Coronary artery (tissue), 2 donors: ENCODE measurements at regions not wholly inside any gene's neighbourhood (a gene's known extent, or its start where the extent isn't known, plus 50 kb on each side); places are given as distances from the start of the nearest gene placed in this dataset.

Experiments used
- DNase-seq: peaks from one replicate; pipeline ENCODE4 v3.0.0-alpha.2; 2017; ENCODE audit warnings: low spot score
- H3K27ac ChIP-seq, 2 donors: fragments of 200-600 bp; sonication (generic); one replicate each; pipeline ENCODE4 v1.5.1; 2016 to 2019
- H3K4me3 ChIP-seq: fragments of 200-600 bp; sonication (generic); 2 replicates; pipeline ENCODE4 v1.5.1; 2016; ENCODE audit warnings: mild to moderate bottlenecking, moderate library complexity
- TF ChIP-seq, protein P1 (sequence below): fragments of 200-600 bp; sonication (generic); IDR thresholded peaks from one replicate; pipeline ENCODE4 v1.5.1; 2019; ENCODE audit warnings: antibody characterized with exemption

DNA sequence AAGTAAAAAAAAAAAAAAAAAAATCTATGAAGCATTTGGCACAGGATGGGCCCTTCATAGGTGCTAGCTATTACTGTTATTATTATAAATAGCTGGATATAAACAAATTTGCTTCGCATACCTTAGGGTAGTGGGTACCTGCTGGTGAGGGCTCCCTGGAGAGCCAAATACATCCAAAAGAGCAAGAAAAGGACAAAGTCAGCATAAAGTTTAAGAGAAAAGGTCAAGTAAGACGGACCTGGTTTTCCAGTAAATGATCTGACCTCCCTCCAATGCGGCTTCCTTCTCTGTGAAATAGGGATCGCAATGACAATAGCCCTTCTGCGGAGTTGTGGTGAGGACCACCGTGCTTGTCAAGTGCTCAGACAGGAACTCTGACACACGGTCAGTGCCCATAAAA is 214.5 kb downstream of the SNX10 start:
- DNase-seq = no peak
- Histone ChIP-seq H3K27ac (no peak overlapping the region), H3K4me3 (no peak overlapping the region)
- TF ChIP-seq, protein P1, sequence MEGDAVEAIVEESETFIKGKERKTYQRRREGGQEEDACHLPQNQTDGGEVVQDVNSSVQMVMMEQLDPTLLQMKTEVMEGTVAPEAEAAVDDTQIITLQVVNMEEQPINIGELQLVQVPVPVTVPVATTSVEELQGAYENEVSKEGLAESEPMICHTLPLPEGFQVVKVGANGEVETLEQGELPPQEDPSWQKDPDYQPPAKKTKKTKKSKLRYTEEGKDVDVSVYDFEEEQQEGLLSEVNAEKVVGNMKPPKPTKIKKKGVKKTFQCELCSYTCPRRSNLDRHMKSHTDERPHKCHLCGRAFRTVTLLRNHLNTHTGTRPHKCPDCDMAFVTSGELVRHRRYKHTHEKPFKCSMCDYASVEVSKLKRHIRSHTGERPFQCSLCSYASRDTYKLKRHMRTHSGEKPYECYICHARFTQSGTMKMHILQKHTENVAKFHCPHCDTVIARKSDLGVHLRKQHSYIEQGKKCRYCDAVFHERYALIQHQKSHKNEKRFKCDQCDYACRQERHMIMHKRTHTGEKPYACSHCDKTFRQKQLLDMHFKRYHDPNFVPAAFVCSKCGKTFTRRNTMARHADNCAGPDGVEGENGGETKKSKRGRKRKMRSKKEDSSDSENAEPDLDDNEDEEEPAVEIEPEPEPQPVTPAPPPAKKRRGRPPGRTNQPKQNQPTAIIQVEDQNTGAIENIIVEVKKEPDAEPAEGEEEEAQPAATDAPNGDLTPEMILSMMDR = no peak

DNA sequence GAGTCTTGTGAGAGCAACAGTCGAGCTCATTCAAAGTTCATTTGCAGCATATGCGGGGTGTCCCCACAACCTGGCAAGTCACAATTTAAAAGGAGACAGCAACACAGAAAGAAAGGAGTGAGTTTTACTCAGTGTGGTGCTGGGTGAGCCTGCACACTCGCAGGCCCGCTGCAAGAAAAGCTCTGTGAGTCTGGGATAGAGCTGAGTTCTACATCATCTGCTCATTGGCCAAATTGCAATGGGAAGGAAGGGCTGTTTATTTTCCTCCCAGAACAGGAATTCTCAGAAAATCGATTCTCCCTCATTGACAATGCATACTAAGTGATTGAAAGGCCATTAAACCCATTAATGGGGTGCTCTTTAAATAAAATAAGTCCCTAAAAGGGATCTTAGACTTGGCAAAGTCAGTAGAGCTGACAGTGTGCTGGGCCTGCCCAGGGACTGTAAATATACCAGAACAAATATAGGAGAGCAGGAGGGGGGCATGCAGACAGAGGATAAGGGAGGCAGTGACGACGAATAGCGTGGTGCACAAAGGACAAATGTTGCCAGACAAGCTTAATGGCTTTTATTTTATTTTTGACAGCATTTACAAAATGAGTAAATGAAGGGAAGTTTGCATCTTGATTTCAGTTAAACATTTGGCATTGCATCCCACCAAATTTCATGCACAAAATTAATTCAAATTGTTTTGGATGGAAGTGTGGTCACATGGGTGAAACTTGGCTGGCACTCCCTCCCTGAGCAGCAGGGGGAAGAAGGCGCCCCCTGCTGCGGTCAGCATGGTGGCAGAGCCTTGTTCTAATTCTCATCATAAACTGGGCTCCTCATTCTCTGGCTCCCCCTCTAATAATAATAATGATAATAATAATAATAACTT is 215.7 kb downstream of the SNX10 start:
- DNase-seq = no peak
- Histone ChIP-seq H3K4me3 (no peak overlapping the region), H3K27ac (no peak overlapping the region)
- TF ChIP-seq, protein P1 = no peak

DNA sequence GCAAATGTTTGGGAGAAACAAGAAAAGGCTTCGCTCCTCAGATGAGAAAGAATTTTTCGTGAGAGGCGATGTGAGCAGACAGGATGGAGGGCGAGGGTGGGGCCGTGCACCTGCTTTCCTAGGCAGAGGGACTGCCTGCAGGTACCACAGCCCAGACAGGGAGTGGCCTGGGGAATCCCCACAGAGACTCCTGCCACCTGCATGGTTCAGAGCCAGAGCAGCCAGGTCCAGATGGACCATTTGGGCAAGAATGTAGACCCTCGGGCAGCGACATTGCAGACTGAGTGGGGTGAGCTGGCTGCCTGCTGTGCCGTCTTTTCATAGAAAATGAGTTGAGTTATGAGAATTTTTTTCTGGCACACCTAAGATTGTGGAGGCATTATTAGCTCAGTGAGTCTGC is 216.8 kb downstream of the SNX10 start:
- Histone ChIP-seq H3K27ac (no peak overlapping the region), H3K4me3 (no peak overlapping the region)
- TF ChIP-seq, protein P1 = no peak
- no peak for DNase-seq

DNA sequence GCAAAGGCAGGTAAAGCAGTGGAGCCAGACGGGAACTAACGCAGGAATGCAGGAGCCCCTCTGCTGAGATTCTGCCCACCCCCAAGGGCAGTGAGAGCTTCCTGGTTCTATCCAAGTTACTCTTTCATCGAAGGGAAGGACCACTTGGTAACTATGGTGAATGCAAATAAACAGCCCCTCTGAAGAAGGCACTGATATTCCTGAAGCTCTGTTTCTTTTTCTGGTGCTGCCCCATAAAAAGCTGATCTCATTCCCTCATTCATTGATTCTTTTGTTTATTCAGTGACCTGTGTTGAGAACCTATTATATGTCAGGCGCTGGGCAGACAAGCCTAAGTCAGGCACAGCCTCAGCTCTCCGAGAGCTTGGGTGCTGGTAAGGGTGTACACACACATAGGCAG is 217.3 kb downstream of the SNX10 start:
- H3K4me3 ChIP-seq = no peak overlapping the region
- TF ChIP-seq, protein P1 = no peak
- no peak overlapping the region for H3K27ac ChIP-seq
- DNase-seq = no peak

DNA sequence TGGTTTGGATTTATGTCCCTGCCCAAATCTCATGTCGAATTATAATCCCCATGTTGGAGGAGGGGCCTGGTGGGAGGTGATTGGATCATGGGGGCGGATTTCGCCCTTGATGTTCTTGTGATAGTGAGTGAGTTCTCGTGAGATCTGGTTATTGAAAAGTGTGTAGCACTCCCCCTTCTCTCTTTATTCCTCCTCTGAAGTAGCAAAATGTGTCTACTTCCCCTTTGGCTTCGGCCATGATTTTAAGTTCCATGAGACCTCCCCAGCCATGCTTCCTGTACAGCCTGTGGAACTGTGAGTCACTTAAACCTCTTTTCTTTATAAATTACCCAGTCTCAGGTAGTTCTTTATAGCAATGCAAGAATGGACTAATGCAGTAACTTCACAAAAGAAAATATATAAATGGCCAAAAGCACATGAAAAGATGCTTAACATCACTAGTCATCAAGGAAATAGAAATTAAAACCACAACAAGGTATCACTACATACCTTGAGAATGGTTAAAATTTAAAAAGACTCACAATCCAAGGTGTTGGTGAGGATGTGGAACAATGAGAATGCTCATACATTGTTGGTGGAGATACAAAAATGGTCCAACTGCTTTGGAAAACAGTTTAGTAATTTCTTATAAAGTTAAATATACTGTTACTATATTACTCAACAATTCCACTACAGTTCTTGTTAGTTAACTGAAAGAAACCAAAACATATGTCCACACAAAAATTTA is 218.7 kb downstream of the SNX10 start:
- TF ChIP-seq, protein P1 = no peak
- no peak for DNase-seq
- Histone ChIP-seq H3K27ac (no peak overlapping the region), H3K4me3 (no peak overlapping the region)

DNA sequence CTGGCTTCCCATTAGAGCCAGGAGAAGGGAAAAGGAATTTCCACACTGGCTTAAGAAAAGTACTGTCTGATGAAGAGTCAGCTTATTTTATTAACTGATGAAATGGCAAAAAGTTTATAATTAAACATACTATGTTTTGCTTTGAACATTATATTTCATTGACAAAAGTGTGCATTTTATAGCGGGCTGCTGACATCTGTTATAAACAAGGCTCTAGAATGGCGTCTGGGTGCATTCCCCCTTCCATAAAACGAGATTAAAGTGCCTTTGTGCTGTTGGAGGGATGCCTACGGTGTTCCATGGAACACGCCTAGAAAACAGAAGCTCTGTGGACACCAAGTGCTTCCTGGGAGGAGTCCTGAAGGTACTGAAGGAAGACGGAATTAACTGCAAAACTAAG is 220.2 kb downstream of the SNX10 start:
- H3K27ac ChIP-seq = no peak overlapping the region
- no peak overlapping the region for H3K4me3 ChIP-seq
- TF ChIP-seq, protein P1 = no peak
- DNase-seq = no peak

DNA sequence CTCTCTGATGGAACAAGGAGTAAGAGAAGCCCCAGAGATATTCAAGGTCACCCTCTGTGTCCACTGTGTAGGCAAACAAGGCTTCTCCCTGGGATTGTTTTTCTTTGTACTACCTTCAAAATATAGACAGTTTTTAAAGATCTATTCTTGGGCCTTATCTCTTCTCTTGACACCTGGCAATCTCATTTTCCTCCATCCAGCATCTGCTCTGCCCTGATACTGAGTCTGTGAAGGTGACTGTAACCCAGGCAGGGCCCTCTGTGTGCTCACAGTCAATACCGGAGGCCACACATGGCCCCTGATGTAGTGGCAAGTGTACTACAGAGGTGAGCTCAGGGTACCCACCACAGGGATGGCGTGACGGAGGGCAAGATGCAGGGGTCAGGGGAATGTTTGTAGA is 221.1 kb downstream of the SNX10 start:
- no peak overlapping the region for H3K4me3 ChIP-seq
- TF ChIP-seq, protein P1 = no peak
- no peak overlapping the region for H3K27ac ChIP-seq
- DNase-seq = no peak
